Activated T-helper 1 cell treated with anti-CD3 and anti-CD28 coated beads, Interleukin-12 subunit alpha, Interleukin-12 subunit beta, Interleukin-2, Interleukin-4 antibody, amounts not matched to agents 30 ng/mL and 10 ng/mL and 1 ng/mL, durations not matched to agents 14 hours and 24 hours and 36 hours (primary cell): ENCODE measurements at regions not wholly inside any gene's neighbourhood (a gene's known extent, or its start where the extent isn't known, plus 50 kb on each side); places are given as distances from the start of the nearest gene placed in this dataset.

Source experiments
- DNase-seq: peaks from one replicate; pipeline ENCODE4 v3.0.0; 2021; ENCODE audit warnings: low spot score
- H3K27ac Mint-ChIP-seq: one replicate; pipeline ENCODE4 v1.8.0; 2021; ENCODE audit warnings: mild to moderate bottlenecking, mixed read lengths
- H3K27me3 Mint-ChIP-seq: one replicate; pipeline ENCODE4 v1.8.0; 2022; ENCODE audit warnings: mild to moderate bottlenecking, moderate library complexity, mixed read lengths; ENCODE audit not compliant: insufficient read depth
- H3K36me3 Mint-ChIP-seq: one replicate; pipeline ENCODE4 v1.8.0; 2021; ENCODE audit warnings: low read depth, mixed read lengths
- H3K4me1 Mint-ChIP-seq: one replicate; pipeline ENCODE4 v1.8.0; 2021; ENCODE audit warnings: low read depth, mixed read lengths
- H3K4me3 Mint-ChIP-seq: one replicate; pipeline ENCODE4 v1.8.0; 2021; ENCODE audit warnings: mild to moderate bottlenecking, moderate library complexity, mixed read lengths
- H3K9me3 Mint-ChIP-seq: one replicate; pipeline ENCODE4 v1.8.0; 2021; ENCODE audit warnings: mixed read lengths
- intact Hi-C: fragments of 100-400 bp; cut with micrococcal nuclease; formaldehyde crosslinking; loops from one replicate; pipeline ENCODE4 v1.15.1; 2024

DNA sequence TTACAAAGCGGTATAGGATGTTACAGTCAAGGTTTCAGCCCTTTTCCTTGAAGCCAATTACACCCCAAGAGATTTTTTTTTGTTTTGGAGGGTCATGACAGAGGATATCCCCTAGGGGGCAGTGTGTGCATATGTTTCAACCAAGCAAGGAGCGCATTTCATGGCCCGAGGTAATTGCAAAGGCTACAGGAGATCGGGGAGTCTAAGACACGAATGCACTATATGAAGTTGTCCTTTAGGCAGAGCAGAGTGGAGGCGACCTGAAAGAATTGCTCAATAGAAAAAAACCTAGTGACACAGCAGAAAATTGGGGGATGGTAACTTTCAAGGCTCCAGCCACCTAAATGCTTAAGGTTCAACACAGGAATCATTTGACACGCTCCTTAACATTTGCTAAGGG, 219.8 kb upstream of the PARD3B start:
- peak; percentile 55 for DNase-seq
- H3K4me3 Mint-ChIP-seq: no peak overlapping the region
- H3K4me1 Mint-ChIP-seq: peaks cover 5% of the 10 kb centered on the region
- no peaks in the 10 kb centered on the region for H3K9me3 Mint-ChIP-seq
- peaks cover 14% of the 10 kb centered on the region for H3K27me3 Mint-ChIP-seq
- intact Hi-C loops: loop anchor here (1.0 to 10.0 kb wide), 10 partner anchors 181 to 1623 kb away; no protein-coding TSS in a partner anchor
- H3K36me3 Mint-ChIP-seq: no peaks in the 10 kb centered on the region
- H3K27ac Mint-ChIP-seq: no peak overlapping the region

DNA sequence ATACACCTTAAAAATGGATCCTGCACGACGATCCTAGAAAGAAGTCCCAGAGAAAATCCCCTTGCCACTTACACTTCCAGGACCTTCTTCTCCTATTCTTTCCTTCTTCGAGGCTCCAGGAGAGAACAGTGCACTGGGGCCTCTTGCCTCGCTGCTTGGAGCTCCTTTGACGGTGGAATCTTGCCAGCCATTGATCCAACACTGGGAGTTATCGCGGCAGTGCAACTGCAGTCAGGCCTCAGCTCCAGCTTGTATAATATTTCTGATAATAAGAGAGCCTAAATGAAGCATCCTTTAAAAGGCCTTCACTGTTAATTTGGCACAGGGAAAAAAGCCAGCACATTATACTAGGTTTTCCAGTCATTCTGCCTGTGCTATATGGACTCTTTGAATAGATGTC, 216.9 kb upstream of the PARD3B start:
- intact Hi-C loops: loop anchor here (5.0 to 10.0 kb wide), 3 partner anchors 254 to 1439 kb away; no protein-coding TSS in a partner anchor
- no peaks in the 10 kb centered on the region for H3K36me3 Mint-ChIP-seq
- DNase-seq: no peak
- no peaks in the 10 kb centered on the region for H3K4me1 Mint-ChIP-seq
- H3K4me3 Mint-ChIP-seq: no peak overlapping the region
- no peak overlapping the region for H3K27ac Mint-ChIP-seq
- H3K27me3 Mint-ChIP-seq: peaks cover 11% of the 10 kb centered on the region
- no peaks in the 10 kb centered on the region for H3K9me3 Mint-ChIP-seq

DNA sequence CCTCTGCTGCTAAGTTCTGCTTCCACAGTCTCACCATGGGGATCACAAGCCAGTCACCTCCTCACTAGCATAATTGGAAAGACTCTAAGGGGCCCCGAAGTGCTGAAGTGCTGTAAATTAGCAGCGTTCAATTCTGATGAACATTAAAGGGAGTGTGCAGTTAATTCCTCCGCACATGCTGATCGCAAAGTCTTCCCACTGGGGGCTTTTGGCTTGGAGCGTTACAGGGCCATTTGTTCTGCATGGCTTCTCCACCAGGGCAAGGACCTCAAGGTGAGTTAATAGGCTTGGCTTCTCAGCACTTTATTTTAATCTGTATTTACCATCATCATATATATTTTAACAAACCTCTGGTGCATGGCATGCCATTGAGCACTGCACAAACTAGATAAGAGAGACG, 216.3 kb upstream of the PARD3B start:
- no peak overlapping the region for H3K27ac Mint-ChIP-seq

DNA sequence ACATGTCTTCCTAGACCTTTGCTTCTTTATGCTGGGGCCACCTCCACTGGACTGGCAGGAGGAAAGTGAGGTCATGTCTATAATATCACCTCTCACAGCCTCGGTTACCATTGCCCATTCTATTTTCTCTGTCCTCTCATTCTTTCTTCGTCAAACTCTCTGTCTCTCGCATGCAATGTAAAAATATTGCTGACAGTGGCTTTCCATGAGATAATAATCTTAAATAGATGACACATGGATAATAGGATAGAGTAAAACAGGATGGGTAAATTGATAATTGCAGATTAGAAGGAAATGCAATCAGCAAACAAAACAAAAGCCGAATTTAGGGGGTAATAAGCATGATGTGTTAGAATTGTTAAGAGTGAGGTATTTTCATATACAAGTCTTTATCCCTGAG, 215.7 kb upstream of the PARD3B start:
- DNase-seq: no peak
- no peaks in the 10 kb centered on the region for H3K9me3 Mint-ChIP-seq
- H3K27me3 Mint-ChIP-seq: peaks cover 9% of the 10 kb centered on the region
- H3K27ac Mint-ChIP-seq: no peak overlapping the region
- no peaks in the 10 kb centered on the region for H3K36me3 Mint-ChIP-seq
- H3K4me3 Mint-ChIP-seq: no peak overlapping the region
- intact Hi-C loops: loop anchor here (5.0 to 10.0 kb wide), 3 partner anchors 255 to 1438 kb away; no protein-coding TSS in a partner anchor
- no peaks in the 10 kb centered on the region for H3K4me1 Mint-ChIP-seq

More for the DNA sequence above, 216.3 kb upstream of the PARD3B start:
- no peaks in the 10 kb centered on the region for H3K36me3 Mint-ChIP-seq
- no peaks in the 10 kb centered on the region for H3K9me3 Mint-ChIP-seq
- no peaks in the 10 kb centered on the region for H3K4me1 Mint-ChIP-seq
- H3K27me3 Mint-ChIP-seq: peaks cover 9% of the 10 kb centered on the region
- H3K4me3 Mint-ChIP-seq: no peak overlapping the region
- intact Hi-C loops: loop anchor here (5.0 to 10.0 kb wide), 3 partner anchors 254 to 1438 kb away; no protein-coding TSS in a partner anchor
- DNase-seq: no peak

DNA sequence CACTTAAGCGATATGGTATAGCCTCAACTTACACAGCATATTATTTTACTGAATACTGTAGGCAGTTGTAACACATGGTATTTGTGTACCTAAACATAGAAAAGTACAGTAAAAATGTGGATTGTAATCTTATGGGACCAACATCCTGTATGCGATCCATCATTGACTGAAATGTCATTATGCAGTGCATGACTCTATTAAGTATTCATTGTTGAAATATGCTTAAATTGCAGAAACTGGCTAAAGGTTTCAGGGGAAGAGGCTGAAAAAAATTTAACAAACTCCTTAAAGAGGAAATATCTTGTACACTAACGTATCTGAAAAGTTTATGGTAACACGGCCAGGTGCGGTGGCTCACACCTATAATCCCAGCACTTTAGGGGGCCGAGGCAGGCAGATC, 214.1 kb upstream of the PARD3B start:
- intact Hi-C loops: no loop called here
- no peaks in the 10 kb centered on the region for H3K9me3 Mint-ChIP-seq
- H3K36me3 Mint-ChIP-seq: no peaks in the 10 kb centered on the region
- DNase-seq: no peak
- H3K4me1 Mint-ChIP-seq: no peaks in the 10 kb centered on the region
- no peak overlapping the region for H3K4me3 Mint-ChIP-seq
- no peak overlapping the region for H3K27ac Mint-ChIP-seq
- H3K27me3 Mint-ChIP-seq: peaks cover 5% of the 10 kb centered on the region

DNA sequence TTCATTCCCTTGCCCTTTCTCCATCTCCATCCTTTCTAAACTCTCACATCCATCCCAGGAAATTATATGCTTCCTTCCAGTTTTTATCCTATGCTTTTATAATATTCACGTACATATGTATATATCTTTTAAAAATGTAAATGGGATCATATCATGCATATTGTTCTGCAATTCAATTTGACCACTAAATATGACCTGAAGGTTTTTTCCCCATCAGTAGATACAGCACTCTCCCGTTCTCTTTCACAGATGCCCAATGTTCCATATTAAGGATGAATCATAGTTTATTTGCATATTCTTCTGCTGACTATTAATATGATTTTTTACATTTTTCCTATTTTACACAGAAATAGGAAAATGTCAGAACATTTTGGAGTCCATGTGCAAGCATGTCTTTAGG, 213.3 kb upstream of the PARD3B start:
- H3K27me3 Mint-ChIP-seq: peaks cover 10% of the 10 kb centered on the region
- no peaks in the 10 kb centered on the region for H3K36me3 Mint-ChIP-seq
- intact Hi-C loops: no loop called here
- no peak overlapping the region for H3K4me3 Mint-ChIP-seq
- no peaks in the 10 kb centered on the region for H3K4me1 Mint-ChIP-seq
- no peaks in the 10 kb centered on the region for H3K9me3 Mint-ChIP-seq
- H3K27ac Mint-ChIP-seq: no peak overlapping the region
- DNase-seq: no peak

DNA sequence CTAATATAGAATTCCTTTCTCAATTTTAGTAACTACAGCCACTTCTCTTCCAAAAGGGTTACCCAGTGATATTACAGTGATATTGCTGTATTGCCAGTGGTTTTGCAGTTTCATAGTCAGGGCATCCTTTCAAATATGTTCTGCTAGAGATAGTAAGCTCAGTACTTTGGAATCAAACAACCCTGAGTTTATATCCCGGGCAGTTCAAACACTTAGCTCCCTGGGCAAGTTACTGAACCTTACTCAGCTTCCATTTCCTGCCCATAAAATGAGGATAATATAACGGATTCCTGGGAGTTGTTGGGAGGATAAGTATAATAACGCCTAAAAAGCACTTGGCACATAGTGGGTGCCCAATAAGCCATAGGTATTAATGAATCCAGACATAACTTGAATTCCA, 212.6 kb upstream of the PARD3B start:
- Mint-ChIP-seq H3K9me3 (no peaks in the 10 kb centered on the region), H3K27me3 (peaks cover 16% of the 10 kb centered on the region), H3K4me3 (no peak overlapping the region), H3K4me1 (no peaks in the 10 kb centered on the region), H3K27ac (no peak overlapping the region), H3K36me3 (no peaks in the 10 kb centered on the region)
- no peak for DNase-seq
- intact Hi-C loops: no loop called here

DNA sequence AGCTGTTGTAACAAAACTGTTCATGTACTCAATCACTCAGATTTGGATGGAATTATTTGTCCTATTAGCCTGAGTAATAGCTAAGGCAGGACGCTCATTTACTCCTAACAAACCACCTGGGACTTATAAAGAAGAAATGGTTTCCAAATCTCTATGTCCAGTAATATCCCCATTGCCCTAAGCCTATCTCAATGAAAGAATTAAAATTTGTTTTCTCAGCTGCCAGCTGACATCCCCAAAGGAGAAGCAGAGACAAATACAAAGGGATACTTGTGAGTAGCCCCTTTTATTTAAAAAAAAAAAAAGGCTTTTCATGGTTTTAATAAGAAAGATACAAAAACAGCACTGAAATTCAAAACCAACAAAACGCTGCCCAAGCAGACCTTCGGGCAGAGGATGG, 211.4 kb upstream of the PARD3B start:
- no peak for DNase-seq

DNA sequence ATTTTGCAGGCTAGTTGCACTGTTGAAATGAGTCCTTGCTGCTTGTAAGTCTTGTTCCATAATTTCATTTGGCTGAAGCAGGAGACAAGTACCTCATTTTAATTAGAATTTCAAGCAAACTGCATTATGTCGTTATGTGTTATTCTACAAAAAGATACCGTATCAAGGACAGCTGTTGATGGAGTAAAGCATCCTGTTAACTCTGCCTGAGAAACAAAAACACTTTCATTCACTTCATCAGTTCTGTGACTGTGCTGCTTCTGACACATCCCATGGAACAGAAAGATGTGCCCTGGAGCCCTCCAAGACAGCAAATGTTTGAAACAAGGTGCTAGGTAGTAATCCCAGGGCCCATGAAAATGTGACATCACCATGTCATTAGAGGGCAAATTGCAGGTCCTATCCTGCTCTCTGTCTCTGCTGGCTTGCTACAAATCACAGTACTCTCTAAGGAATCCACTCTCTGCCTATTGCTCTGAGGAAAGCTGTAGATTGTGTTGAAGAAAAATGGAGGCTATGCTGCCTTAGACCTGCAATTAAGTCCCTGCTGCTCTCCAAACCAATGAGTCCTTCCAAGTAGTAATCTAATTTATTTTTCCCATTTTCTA, 209.7 kb upstream of the PARD3B start:
- Mint-ChIP-seq H3K36me3 (no peaks in the 10 kb centered on the region), H3K27me3 (peaks cover 32% of the 10 kb centered on the region), H3K9me3 (no peaks in the 10 kb centered on the region), H3K4me1 (no peaks in the 10 kb centered on the region), H3K4me3 (no peak overlapping the region), H3K27ac (no peak overlapping the region)
- intact Hi-C loops: no loop called here
- no peak for DNase-seq

More for the DNA sequence above, 211.4 kb upstream of the PARD3B start:
- Mint-ChIP-seq H3K36me3 (no peaks in the 10 kb centered on the region), H3K27me3 (peaks cover 21% of the 10 kb centered on the region), H3K4me3 (no peak overlapping the region), H3K4me1 (no peaks in the 10 kb centered on the region), H3K9me3 (no peaks in the 10 kb centered on the region), H3K27ac (no peak overlapping the region)
- intact Hi-C loops: no loop called here

DNA sequence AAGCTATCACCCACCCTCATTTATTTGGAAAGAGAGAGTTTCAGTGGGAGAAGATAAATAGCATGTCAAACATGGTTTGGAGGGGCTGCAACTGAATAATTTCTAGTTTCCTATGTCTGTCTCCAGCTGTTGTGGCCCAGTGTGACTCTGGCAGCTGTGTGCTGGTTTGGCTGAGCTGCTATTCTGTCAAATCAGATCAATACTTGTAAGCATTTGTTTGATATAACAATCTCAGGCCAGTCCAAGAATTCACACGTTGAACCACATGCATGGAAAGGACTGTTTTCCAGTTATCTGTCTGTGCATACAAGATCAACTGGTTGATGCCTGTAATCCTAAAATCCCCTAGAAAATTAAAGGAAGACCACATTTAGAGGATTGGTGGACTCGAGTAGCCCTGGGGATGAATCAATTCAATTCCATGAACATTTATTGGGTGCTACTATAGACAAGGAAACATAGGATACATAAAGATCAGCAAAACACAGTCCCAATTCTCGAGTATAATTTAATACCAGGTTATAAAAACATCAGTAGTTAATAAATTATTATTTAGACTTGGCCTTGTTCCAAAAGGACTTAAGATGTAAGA, 209.0 kb upstream of the PARD3B start:
- Mint-ChIP-seq H3K27ac (no peak overlapping the region), H3K4me3 (no peak overlapping the region), H3K27me3 (peaks cover 34% of the 10 kb centered on the region), H3K4me1 (no peaks in the 10 kb centered on the region), H3K36me3 (no peaks in the 10 kb centered on the region), H3K9me3 (no peaks in the 10 kb centered on the region)
- intact Hi-C loops: no loop called here
- no peak for DNase-seq

DNA sequence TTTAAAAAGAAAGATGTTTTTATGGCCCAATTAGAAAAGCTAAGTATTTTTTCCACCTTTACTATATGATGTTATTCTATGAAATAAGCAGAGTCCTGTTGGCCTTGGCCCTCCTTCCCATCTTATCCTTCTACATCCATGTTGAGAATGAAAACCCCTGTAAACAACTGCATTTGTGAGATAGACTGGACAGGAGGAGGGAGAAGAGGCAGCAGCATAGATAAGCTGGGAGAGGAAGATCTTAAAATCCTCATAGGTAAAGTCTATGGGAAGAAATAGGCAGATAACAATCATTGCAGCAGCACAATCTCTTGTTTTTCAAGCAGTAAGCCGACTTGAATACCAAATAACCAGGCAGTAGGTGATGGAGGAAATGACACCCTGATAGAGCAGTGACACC, 207.6 kb upstream of the PARD3B start:
- Mint-ChIP-seq H3K4me1 (no peaks in the 10 kb centered on the region), H3K36me3 (no peaks in the 10 kb centered on the region), H3K4me3 (no peak overlapping the region), H3K9me3 (no peaks in the 10 kb centered on the region), H3K27me3 (peaks cover 34% of the 10 kb centered on the region), H3K27ac (no peak overlapping the region)
- intact Hi-C loops: no loop called here
- DNase-seq: no peak

DNA sequence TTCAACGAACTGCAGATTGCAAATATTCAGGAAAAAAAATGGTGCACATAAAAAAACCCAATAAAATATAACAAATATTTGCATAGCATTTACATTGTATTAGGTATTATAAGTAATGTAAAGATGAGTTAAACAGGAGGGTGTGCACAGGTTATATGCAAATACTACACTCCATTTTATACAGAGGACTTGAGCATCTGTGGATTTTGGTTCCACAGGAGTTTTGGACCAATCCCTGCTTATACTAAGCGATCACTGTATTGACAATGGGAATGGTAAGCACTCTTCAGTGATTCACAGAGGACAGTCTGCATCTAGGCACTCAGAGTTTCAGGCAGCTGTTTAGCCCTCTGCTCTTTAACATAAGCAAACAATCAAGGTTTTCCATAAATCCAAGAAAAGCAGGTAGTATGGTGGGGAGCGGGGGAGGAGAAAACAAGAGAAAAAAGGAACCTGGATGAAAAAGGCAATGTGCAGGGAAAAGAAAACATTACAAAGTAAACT, 206.0 kb upstream of the PARD3B start:
- Mint-ChIP-seq H3K9me3 (no peaks in the 10 kb centered on the region), H3K4me1 (no peaks in the 10 kb centered on the region), H3K36me3 (no peaks in the 10 kb centered on the region), H3K27me3 (peaks cover 35% of the 10 kb centered on the region), H3K4me3 (no peak overlapping the region), H3K27ac (no peak overlapping the region)
- intact Hi-C loops: no loop called here
- no peak for DNase-seq

DNA sequence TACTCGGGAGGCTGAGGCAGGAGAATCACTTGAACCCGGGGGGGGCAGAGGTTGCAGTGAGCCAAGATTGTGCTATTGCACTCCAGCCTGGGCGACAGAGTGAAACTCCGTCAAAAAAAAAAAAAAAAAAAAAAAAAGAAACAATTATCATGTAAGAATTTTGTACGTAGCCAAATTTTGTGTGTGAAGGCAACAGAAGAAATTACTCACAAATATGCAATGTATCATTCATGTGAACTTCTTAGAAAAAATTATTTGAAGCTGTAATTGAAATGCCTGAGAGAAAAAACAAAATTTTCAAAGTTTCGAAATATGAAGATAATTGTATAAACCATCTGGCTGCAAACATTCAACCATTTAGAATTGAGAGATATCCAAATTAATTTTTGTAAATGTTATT, 204.8 kb upstream of the PARD3B start:
- no peak for DNase-seq
- Mint-ChIP-seq H3K4me3 (no peak overlapping the region), H3K36me3 (no peaks in the 10 kb centered on the region), H3K4me1 (no peaks in the 10 kb centered on the region), H3K27me3 (peaks cover 35% of the 10 kb centered on the region), H3K9me3 (no peaks in the 10 kb centered on the region), H3K27ac (no peak overlapping the region)
- intact Hi-C loops: no loop called here
